PC-3 (cell line): ENCODE measurements at regions not wholly inside any gene's neighbourhood (a gene's known extent, or its start where the extent isn't known, plus 50 kb on each side); places are given as distances from the start of the nearest gene placed in this dataset.

Source experiments
- CTCF ChIP-seq: fragments of 300-600 bp; sonication (generic); conservative IDR thresholded peaks from 2 replicates; pipeline ENCODE4 v1.5.1; 2017; ENCODE audit warnings: antibody characterized with exemption, low read depth, mild to moderate bottlenecking, low read length
- EZH2 ChIP-seq: fragments of 300-600 bp; sonication (generic); IDR thresholded peaks from one replicate; pipeline ENCODE4 v1.6.1; 2017; ENCODE audit warnings: antibody characterized with exemption, mild to moderate bottlenecking, low read length; ENCODE audit not compliant: unreplicated experiment
- EZH2phosphoT487 ChIP-seq: fragments of 300-600 bp; sonication (generic); IDR thresholded peaks from 2 replicates; pipeline ENCODE4 v1.6.1; 2018; ENCODE audit warnings: mild to moderate bottlenecking, antibody characterized with exemption, low read length, borderline replicate concordance

- TF ChIP-seq EZH2: no peak
- no peak for TF ChIP-seq CTCF
- no peak for TF ChIP-seq EZH2phosphoT487
Observed at GRCh38 chr18:26705757-26706156, 157.4 kb upstream of the KCTD1 start.
